ENCODE measurements at regions not wholly inside any gene's neighbourhood (a gene's known extent, or its start where the extent isn't known, plus 50 kb on each side); places are given as distances from the start of the nearest gene placed in this dataset.

DNA sequence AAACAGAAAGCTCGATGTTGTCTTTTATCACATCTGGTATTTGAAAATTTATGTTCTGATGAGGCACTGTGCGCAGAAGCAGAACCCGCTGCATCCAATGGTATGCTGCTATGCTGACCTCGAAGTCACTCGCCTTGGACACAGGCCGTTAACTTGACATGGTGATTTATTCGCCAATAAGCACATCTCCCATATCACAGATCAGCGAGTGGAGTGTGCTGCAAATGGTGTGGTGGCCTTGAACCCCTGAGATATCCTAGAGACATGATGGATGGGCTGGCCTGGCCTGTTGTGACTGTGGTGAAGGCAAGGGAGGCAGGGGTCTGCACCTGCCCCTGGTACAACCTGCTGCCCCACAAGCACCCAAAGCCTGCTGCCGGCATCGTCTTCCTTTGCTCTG lies 175.4 kb upstream of the FRG1 start:
- intact Hi-C loops (cut with DNase I; ENCODE audit: low total_unique reads), result no loop called here
- Histone ChIP-seq H3K27me3 (no peaks in the 10 kb centered on the region), H3K4me3 (no peak overlapping the region), H3K9me3 (no peaks in the 10 kb centered on the region), H3K4me1 (no peaks in the 10 kb centered on the region), H3K36me3 (no peaks in the 10 kb centered on the region), H3K27ac (no peak overlapping the region)
- DNase-seq, result no peak
- TF ChIP-seq, protein P1, sequence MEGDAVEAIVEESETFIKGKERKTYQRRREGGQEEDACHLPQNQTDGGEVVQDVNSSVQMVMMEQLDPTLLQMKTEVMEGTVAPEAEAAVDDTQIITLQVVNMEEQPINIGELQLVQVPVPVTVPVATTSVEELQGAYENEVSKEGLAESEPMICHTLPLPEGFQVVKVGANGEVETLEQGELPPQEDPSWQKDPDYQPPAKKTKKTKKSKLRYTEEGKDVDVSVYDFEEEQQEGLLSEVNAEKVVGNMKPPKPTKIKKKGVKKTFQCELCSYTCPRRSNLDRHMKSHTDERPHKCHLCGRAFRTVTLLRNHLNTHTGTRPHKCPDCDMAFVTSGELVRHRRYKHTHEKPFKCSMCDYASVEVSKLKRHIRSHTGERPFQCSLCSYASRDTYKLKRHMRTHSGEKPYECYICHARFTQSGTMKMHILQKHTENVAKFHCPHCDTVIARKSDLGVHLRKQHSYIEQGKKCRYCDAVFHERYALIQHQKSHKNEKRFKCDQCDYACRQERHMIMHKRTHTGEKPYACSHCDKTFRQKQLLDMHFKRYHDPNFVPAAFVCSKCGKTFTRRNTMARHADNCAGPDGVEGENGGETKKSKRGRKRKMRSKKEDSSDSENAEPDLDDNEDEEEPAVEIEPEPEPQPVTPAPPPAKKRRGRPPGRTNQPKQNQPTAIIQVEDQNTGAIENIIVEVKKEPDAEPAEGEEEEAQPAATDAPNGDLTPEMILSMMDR (IDR thresholded peaks at IDR 0.05), result no peak
- TF ChIP-seq POLR2A (IDR thresholded peaks at IDR 0.05), result no peak

DNA sequence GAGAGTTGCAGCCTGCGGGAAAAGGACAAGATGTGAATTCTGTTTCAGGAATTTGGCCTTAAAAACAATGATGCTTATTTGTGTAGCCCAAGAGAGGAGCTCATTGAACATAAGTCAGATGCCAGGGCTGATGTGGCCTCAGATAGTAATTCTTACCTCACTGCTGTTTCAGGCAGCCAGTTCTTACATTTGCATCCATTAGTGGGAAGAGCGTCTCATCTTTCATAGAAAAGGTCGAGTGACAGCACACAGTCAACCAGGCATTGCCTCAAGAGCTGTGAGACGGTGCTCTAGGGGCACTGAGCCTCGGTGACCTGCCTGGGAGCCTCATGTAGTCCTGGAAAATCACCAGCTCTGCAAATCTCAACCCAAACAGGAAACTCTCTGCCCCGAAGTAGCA lies 174.9 kb upstream of the FRG1 start:
- H3K4me1 ChIP-seq, result no peaks in the 10 kb centered on the region
- H3K27ac ChIP-seq, result no peak overlapping the region
- no peaks in the 10 kb centered on the region for H3K9me3 ChIP-seq
- no peaks in the 10 kb centered on the region for H3K36me3 ChIP-seq
- intact Hi-C loops (cut with DNase I; ENCODE audit: low total_unique reads), result no loop called here
- TF ChIP-seq POLR2A (IDR thresholded peaks at IDR 0.05), result no peak
- TF ChIP-seq, protein P1 (IDR thresholded peaks at IDR 0.05), result no peak
- no peak for DNase-seq
- no peak overlapping the region for H3K4me3 ChIP-seq
- H3K27me3 ChIP-seq, result no peaks in the 10 kb centered on the region

DNA sequence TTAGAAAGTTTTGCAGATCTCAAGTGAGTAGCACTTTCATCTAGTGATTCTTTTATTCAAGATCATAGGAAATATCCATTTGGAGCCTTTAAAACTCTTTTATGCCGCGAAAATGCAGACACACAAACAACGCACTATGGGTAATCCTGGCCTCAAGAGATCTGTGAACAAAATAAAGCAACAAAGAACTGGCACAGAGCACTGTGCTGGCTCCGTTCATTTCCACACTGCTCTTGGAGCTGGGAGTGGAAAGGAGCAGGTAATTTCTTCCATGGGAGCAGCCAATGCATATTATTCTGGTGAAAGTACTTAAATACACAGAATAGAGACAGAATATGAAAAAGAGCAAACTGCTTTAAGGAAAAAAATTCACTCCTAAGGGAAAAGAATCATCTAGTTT lies 172.7 kb upstream of the FRG1 start:
- TF ChIP-seq, protein P1 (IDR thresholded peaks at IDR 0.05), result no peak
- TF ChIP-seq POLR2A (IDR thresholded peaks at IDR 0.05), result no peak
- no peak overlapping the region for H3K4me3 ChIP-seq
- H3K36me3 ChIP-seq, result no peaks in the 10 kb centered on the region
- no peaks in the 10 kb centered on the region for H3K4me1 ChIP-seq
- DNase-seq, result no peak
- H3K27me3 ChIP-seq, result no peaks in the 10 kb centered on the region
- intact Hi-C loops (cut with DNase I; ENCODE audit: low total_unique reads), result no loop called here
- no peaks in the 10 kb centered on the region for H3K9me3 ChIP-seq
- no peak overlapping the region for H3K27ac ChIP-seq

DNA sequence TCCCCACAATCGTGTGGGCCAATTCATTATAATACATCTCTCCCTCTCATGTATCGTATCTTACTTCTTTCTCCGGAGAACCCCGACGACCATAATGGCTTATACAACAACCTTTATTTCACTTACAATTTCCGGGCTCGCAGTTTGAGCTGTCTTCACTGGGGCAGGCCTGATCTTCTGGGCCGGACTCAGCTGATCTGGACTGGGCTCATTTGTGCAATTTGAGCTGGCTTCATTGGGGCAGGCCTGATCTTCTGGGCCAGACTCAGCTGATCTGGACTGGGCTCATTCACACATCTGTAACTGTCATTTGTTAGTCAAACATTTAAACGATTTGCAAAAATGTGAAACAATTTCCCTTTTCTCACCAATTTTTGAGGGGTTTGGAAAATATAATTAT lies 171.5 kb upstream of the FRG1 start:
- DNase-seq, result no peak
- Histone ChIP-seq H3K36me3 (no peaks in the 10 kb centered on the region), H3K9me3 (no peaks in the 10 kb centered on the region), H3K27me3 (no peaks in the 10 kb centered on the region), H3K4me1 (no peaks in the 10 kb centered on the region), H3K4me3 (no peak overlapping the region), H3K27ac (no peak overlapping the region)
- TF ChIP-seq, protein P1 (IDR thresholded peaks at IDR 0.05), result no peak
- no peak for TF ChIP-seq POLR2A (IDR thresholded peaks at IDR 0.05)
- intact Hi-C loops (cut with DNase I; ENCODE audit: low total_unique reads), result no loop called here

DNA sequence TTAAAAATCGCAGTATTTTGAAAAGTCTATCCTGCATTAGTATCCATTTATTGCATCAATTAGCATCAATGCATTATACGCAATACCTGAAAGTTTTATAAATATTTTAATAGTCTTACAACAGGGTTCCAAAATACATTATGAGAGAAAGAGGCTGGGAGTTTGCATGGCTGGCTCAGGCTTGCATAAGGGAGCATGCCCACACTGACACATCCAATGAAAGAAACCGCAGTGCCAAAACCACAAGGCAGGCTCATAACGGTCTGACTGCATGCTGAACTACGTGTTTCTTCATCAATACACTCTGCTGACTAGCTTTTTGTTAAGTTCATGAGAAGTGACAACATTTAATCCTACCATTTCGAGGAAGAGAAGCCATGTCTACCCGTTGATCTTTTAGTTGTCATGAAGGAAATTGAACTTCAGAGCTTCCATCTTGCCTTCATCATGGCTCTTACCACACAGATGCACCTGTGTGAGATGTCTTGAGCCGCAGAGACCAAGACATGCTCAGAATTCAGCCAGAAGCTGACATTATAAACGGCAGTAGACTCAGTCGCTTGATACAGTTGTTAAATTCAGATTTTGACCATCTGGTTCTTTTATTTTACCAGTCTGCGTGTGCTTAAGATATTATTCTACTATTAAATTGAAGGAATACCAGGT lies 168.8 kb upstream of the FRG1 start:
- Histone ChIP-seq H3K27me3 (no peaks in the 10 kb centered on the region), H3K9me3 (no peaks in the 10 kb centered on the region), H3K36me3 (no peaks in the 10 kb centered on the region), H3K4me3 (no peak overlapping the region), H3K27ac (no peak overlapping the region), H3K4me1 (no peaks in the 10 kb centered on the region)
- DNase-seq, result no peak
- intact Hi-C loops (cut with DNase I; ENCODE audit: low total_unique reads), result no loop called here
- TF ChIP-seq POLR2A (IDR thresholded peaks at IDR 0.05), result no peak

DNA sequence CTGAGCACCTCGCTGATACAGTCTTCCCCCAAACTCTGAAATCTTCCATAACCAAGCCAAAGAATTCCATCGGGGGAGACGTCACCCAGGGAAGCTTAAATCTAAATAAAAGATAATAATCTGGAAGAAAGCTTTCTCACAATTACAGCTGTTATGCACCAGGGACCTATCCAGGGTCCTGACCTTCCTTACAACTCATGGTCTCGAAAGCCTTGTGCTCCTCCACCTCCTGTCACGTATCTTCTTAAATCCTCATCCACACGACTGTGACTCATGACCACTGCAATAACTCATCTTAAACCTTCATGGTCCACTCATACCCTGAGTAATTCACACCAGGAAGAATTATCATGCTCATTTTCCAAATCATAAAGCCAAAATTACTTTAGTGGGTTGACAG lies 166.8 kb upstream of the FRG1 start:
- no peaks in the 10 kb centered on the region for H3K4me1 ChIP-seq
- no peak for DNase-seq
- H3K36me3 ChIP-seq, result no peaks in the 10 kb centered on the region
- no peak for TF ChIP-seq POLR2A (IDR thresholded peaks at IDR 0.05)
- TF ChIP-seq, protein P1 (IDR thresholded peaks at IDR 0.05), result no peak
- no peaks in the 10 kb centered on the region for H3K27me3 ChIP-seq
- intact Hi-C loops (cut with DNase I; ENCODE audit: low total_unique reads), result no loop called here
- no peak overlapping the region for H3K4me3 ChIP-seq
- no peaks in the 10 kb centered on the region for H3K9me3 ChIP-seq
- H3K27ac ChIP-seq, result no peak overlapping the region
